Upper lobe of right lung (tissue), 1 donor: ENCODE measurements at regions not wholly inside any gene's neighbourhood (a gene's known extent, or its start where the extent isn't known, plus 50 kb on each side); places are given as distances from the start of the nearest gene placed in this dataset.
"Not testable (repeated sequence)": the region's sequence is repeated elsewhere in the genome, so short reads cannot be mapped to it uniquely, and the experiment has no call there.

Source experiments
- ATAC-seq: fragments of 200-7000 bp; cut with Tn5 transposase; one replicate; pipeline ENCODE4 v1.9.1; 2020; ENCODE audit warnings: mild to moderate bottlenecking, moderate library complexity
- DNase-seq: peaks from one replicate; pipeline ENCODE4 v3.0.0-alpha.2; 2020
- H3K27ac ChIP-seq: fragments of 200-600 bp; one replicate; pipeline ENCODE4 v1.8.0; 2022
- H3K27me3 ChIP-seq: fragments of 200-600 bp; one replicate; pipeline ENCODE4 v1.8.0; 2022; ENCODE audit warnings: mild to moderate bottlenecking
- H3K36me3 ChIP-seq: fragments of 200-600 bp; one replicate; pipeline ENCODE4 v1.8.0; 2022
- H3K4me1 ChIP-seq: fragments of 200-600 bp; one replicate; pipeline ENCODE4 v1.8.0; 2022
- H3K4me3 ChIP-seq: fragments of 200-600 bp; one replicate; pipeline ENCODE4 v1.8.0; 2022; ENCODE audit warnings: mild to moderate bottlenecking
- H3K9me3 ChIP-seq: fragments of 200-600 bp; one replicate; pipeline ENCODE4 v1.8.0; 2022
- CTCF ChIP-seq: fragments of 200-600 bp; IDR thresholded peaks from one replicate; pipeline ENCODE4 v1.8.0; 2022; ENCODE audit warnings: antibody characterized with exemption
- intact Hi-C: fragments of 100-400 bp; cut with DNase I; formaldehyde crosslinking; loops from one replicate; pipeline ENCODE4 v1.11.0; 2022
- donor health status: DM: no; HTN: yes; CAD: no; lungs with severe emphysema.

- DNase-seq (no peak), ATAC-seq (no peak)
- TF ChIP-seq CTCF: no peak
- intact Hi-C loops: no loop called here
- Histone ChIP-seq H3K4me1 (no peaks in the 10 kb centered on the region), H3K4me3 (no peak overlapping the region), H3K27ac (no peak overlapping the region), H3K36me3 (no peaks in the 10 kb centered on the region), H3K27me3 (no peaks in the 10 kb centered on the region), H3K9me3 (no peaks in the 10 kb centered on the region)
These were observed 421.9 kb upstream of the FTMT start for GRCh38 chr5:121429761-121430160.

- no peak overlapping the region for H3K4me3 ChIP-seq
- H3K36me3 ChIP-seq: no peaks in the 10 kb centered on the region
- H3K27ac ChIP-seq: no peak overlapping the region
- H3K9me3 ChIP-seq: no peaks in the 10 kb centered on the region
- ATAC-seq (no peak), DNase-seq (no peak)
- no peaks in the 10 kb centered on the region for H3K4me1 ChIP-seq
- no peak for TF ChIP-seq CTCF
- intact Hi-C loops: no loop called here
- H3K27me3 ChIP-seq: no peaks in the 10 kb centered on the region
These were observed 421.1 kb upstream of the FTMT start for GRCh38 chr5:121430538-121430937.

GRCh38 chr5:121445511-121445910, 406.2 kb upstream of the FTMT start:
- H3K36me3 ChIP-seq: no peaks in the 10 kb centered on the region
- no peaks in the 10 kb centered on the region for H3K4me1 ChIP-seq
- DNase-seq (no peak), ATAC-seq (no peak)
- intact Hi-C loops: no loop called here
- no peak overlapping the region for H3K27ac ChIP-seq
- no peak overlapping the region for H3K4me3 ChIP-seq
- no peaks in the 10 kb centered on the region for H3K9me3 ChIP-seq
- H3K27me3 ChIP-seq: no peaks in the 10 kb centered on the region
- no peak for TF ChIP-seq CTCF

- H3K36me3 ChIP-seq: no peaks in the 10 kb centered on the region
- TF ChIP-seq CTCF: no peak
- intact Hi-C loops: no loop called here
- H3K9me3 ChIP-seq: no peaks in the 10 kb centered on the region
- H3K4me1 ChIP-seq: no peaks in the 10 kb centered on the region
- DNase-seq (no peak), ATAC-seq (no peak)
- H3K27me3 ChIP-seq: no peaks in the 10 kb centered on the region
- no peak overlapping the region for H3K4me3 ChIP-seq
- no peak overlapping the region for H3K27ac ChIP-seq
These were observed 389.2 kb upstream of the FTMT start for GRCh38 chr5:121462441-121462840.

- intact Hi-C loops: not testable (repeated sequence)
These were observed 380.5 kb upstream of the FTMT start for GRCh38 chr5:121471222-121471621.

GRCh38 chr5:121478636-121479035, 373.0 kb upstream of the FTMT start:
- no peaks in the 10 kb centered on the region for H3K9me3 ChIP-seq
- no peaks in the 10 kb centered on the region for H3K4me1 ChIP-seq
- no peak overlapping the region for H3K4me3 ChIP-seq
- H3K27me3 ChIP-seq: no peaks in the 10 kb centered on the region
- DNase-seq (no peak), ATAC-seq (no peak)
- H3K27ac ChIP-seq: no peak overlapping the region
- H3K36me3 ChIP-seq: no peaks in the 10 kb centered on the region
- TF ChIP-seq CTCF: no peak
- intact Hi-C loops: no loop called here

More at GRCh38 chr5:121471222-121471621, 380.5 kb upstream of the FTMT start:
- H3K4me3 ChIP-seq, DNase-seq, ATAC-seq, H3K36me3 ChIP-seq, H3K27ac ChIP-seq, H3K9me3 ChIP-seq, H3K4me1 ChIP-seq, H3K27me3 ChIP-seq: not testable (repeated sequence)
